IMR-90 (cell line): ENCODE measurements at regions not wholly inside any gene's neighbourhood (a gene's known extent, or its start where the extent isn't known, plus 50 kb on each side); places are given as distances from the start of the nearest gene placed in this dataset.

ENCODE experiments used
- ATAC-seq: fragments of 200-7000 bp; cut with Tn5 transposase; 2 replicates; pipeline ENCODE4 v1.9.1; 2020; ENCODE audit warnings: low read depth, mild to moderate bottlenecking, moderate library complexity
- BruUV-seq: library from RNA; stranded (reverse); fragments of 400-500 nt; replicated peaks from 2 replicates; lab custom pipeline; 2021; lab: Mats Ljungman, UMichigan
- CTCF ChIA-PET: fragments of 300-600 bp; formaldehyde crosslinking; extraction: SDS; loops from one replicate; lab custom pipeline; 2021; ENCODE audit warnings: antibody characterized with exemption; lab: Yijun Ruan, JAX
- POLR2A ChIA-PET: fragments of 300-600 bp; sonication (Branson Sonifier 250); formaldehyde crosslinking; loops from one replicate; lab custom pipeline; 2022; ENCODE audit warnings: antibody characterized with exemption; ENCODE audit not compliant: unreplicated experiment; lab: Charles Lee
- DNase-seq: peaks from one replicate; pipeline ENCODE4 v3.0.0; 2013
- H2AFZ ChIP-seq: replicated peaks from 2 replicates; pipeline ENCODE3; 2013; ENCODE audit warnings: low read length, mild to moderate bottlenecking; ENCODE audit not compliant: poor library complexity
- H2AK5ac ChIP-seq: 2 replicates; pipeline ENCODE4 v1.6.1; 2013; ENCODE audit warnings: low read depth, low read length, inconsistent platforms
- H2AK9ac ChIP-seq: replicated peaks from 2 replicates; pipeline ENCODE3; 2013; ENCODE audit warnings: mild to moderate bottlenecking, low read depth, low read length, moderate library complexity; ENCODE audit not compliant: poor library complexity
- H2BK120ac ChIP-seq: 2 replicates; pipeline ENCODE4 v1.6.1; 2013; ENCODE audit warnings: low read depth, low read length, inconsistent platforms
- H2BK15ac ChIP-seq: 3 replicates; pipeline ENCODE4 v1.6.1; 2013; ENCODE audit warnings: low read depth, low read length, inconsistent platforms
- H2BK20ac ChIP-seq: 2 replicates; pipeline ENCODE4 v1.6.1; 2013; ENCODE audit warnings: low read depth, mild to moderate bottlenecking, inconsistent platforms, low read length, moderate library complexity
- H2BK5ac ChIP-seq: 2 replicates; pipeline ENCODE4 v1.6.1; 2013; ENCODE audit warnings: mild to moderate bottlenecking, low read depth, low read length, inconsistent platforms; ENCODE audit not compliant: poor library complexity, severe bottlenecking
- H3K14ac ChIP-seq: replicated peaks from 2 replicates; pipeline ENCODE4 v1.6.1; 2013; ENCODE audit warnings: low read depth, low read length, inconsistent platforms
- H3K18ac ChIP-seq: 2 replicates; pipeline ENCODE4 v1.6.1; 2013; ENCODE audit warnings: low read depth, low read length, control low read depth
- H3K23ac ChIP-seq: 2 replicates; pipeline ENCODE4 v1.6.1; 2013; ENCODE audit warnings: low read depth, low read length, inconsistent platforms
- H3K27ac ChIP-seq: 2 replicates; pipeline ENCODE4 v1.5.1; 2013; ENCODE audit warnings: mild to moderate bottlenecking, control low read depth, low read length; ENCODE audit not compliant: insufficient read depth
- H3K27me3 ChIP-seq: 2 replicates; pipeline ENCODE4 v1.6.1; 2013; ENCODE audit warnings: low read length; ENCODE audit not compliant: control insufficient read depth, insufficient read depth
- H3K36me3 ChIP-seq: 2 replicates; pipeline ENCODE4 v1.6.1; 2013; ENCODE audit warnings: low read length, mixed read lengths; ENCODE audit not compliant: control insufficient read depth, insufficient read depth
- H3K4ac ChIP-seq: 2 replicates; pipeline ENCODE4 v1.6.1; 2013; ENCODE audit warnings: low read depth, low read length, inconsistent platforms
- H3K4me1 ChIP-seq: 2 replicates; pipeline ENCODE4 v1.6.1; 2013; ENCODE audit warnings: low read length, mixed read lengths; ENCODE audit not compliant: control insufficient read depth, insufficient read depth
- H3K4me2 ChIP-seq: 2 replicates; pipeline ENCODE4 v1.6.1; 2013; ENCODE audit warnings: low read depth, mild to moderate bottlenecking, control low read depth, low read length, moderate library complexity
- H3K4me3 ChIP-seq: 2 replicates; pipeline ENCODE4 v1.5.1; 2013; ENCODE audit warnings: low read depth, mild to moderate bottlenecking, control low read depth, low read length, moderate library complexity; ENCODE audit not compliant: insufficient read depth
- H3K56ac ChIP-seq: 2 replicates; pipeline ENCODE4 v1.6.1; 2013; ENCODE audit warnings: low read length, inconsistent platforms; ENCODE audit not compliant: insufficient read depth; ENCODE audit errors: extremely low read depth
- H3K79me1 ChIP-seq, 2 experiments: 2 replicates each; pipeline ENCODE4 v1.6.1; 2013; ENCODE audit warnings: low read length in 2 of 2, inconsistent platforms in 1 of 2, low read depth in 1 of 2
- H3K9ac ChIP-seq: 2 replicates; pipeline ENCODE4 v1.6.1; 2013; ENCODE audit warnings: low read depth, low read length, control low read depth
- H3K9me1 ChIP-seq: 2 replicates; pipeline ENCODE4 v1.6.1; 2013; ENCODE audit warnings: low read length, inconsistent platforms; ENCODE audit not compliant: insufficient read depth
- H3K9me3 ChIP-seq: 2 replicates; pipeline ENCODE4 v1.6.1; 2013; ENCODE audit warnings: low read length; ENCODE audit not compliant: control insufficient read depth, insufficient read depth
- H4K20me1 ChIP-seq: 2 replicates; pipeline ENCODE4 v1.6.1; 2013; ENCODE audit warnings: low read length, inconsistent platforms; ENCODE audit not compliant: insufficient read depth
- H4K5ac ChIP-seq: 2 replicates; pipeline ENCODE4 v1.6.1; 2013; ENCODE audit warnings: mild to moderate bottlenecking, low read depth, low read length, control low read depth
- H4K8ac ChIP-seq, 2 experiments: 2 replicates each; pipeline ENCODE4 v1.6.1; 2013; ENCODE audit warnings: low read depth in 2 of 2, low read length in 2 of 2, control low read depth in 1 of 2, inconsistent platforms in 1 of 2
- H4K91ac ChIP-seq: 2 replicates; pipeline ENCODE4 v1.6.1; 2013; ENCODE audit warnings: low read depth, low read length, inconsistent platforms; ENCODE audit not compliant: insufficient read depth
- CHD1 ChIP-seq: IDR thresholded peaks from 2 replicates; pipeline ENCODE4 v1.6.1; 2012; ENCODE audit warnings: low read depth, low read length, improper control_type of control experiment
- CTCF ChIP-seq: conservative IDR thresholded peaks from 2 replicates; pipeline ENCODE4 v1.5.1; 2012; ENCODE audit warnings: mild to moderate bottlenecking, low read depth, low read length, improper control_type of control experiment
- MAZ ChIP-seq: IDR thresholded peaks from 2 replicates; pipeline ENCODE4 v1.6.1; 2012; ENCODE audit warnings: low read depth, mild to moderate bottlenecking, low read length, improper control_type of control experiment, moderate library complexity, borderline replicate concordance
- NFE2L2 ChIP-seq: fragments of 150-350 bp; IDR thresholded peaks from 2 replicates; pipeline ENCODE4 v1.6.1; 2016; ENCODE audit warnings: low read depth, mild to moderate bottlenecking, low read length
- RCOR1 ChIP-seq: IDR thresholded peaks from 2 replicates; pipeline ENCODE4 v1.6.1; 2012; ENCODE audit warnings: mild to moderate bottlenecking, low read length, improper control_type of control experiment; ENCODE audit not compliant: insufficient replicate concordance
- USF2 ChIP-seq: fragments of 150-350 bp; IDR thresholded peaks from 2 replicates; pipeline ENCODE4 v1.6.1; 2017; ENCODE audit warnings: mild to moderate bottlenecking, antibody characterized with exemption, low read length, low read depth
- WGBS, 2 experiments: methylation state at CpG; one replicate each; pipeline versions ENCODE4 v1.1.5 to v1.1.7; 2013; ENCODE audit warnings: missing lambda C conversion rate in 2 of 2; ENCODE audit not compliant: insufficient read length in 1 of 2; ENCODE audit errors: extremely low coverage in 2 of 2; 5-methylcytosine and 5-hydroxymethylcytosine counted together
- dilution Hi-C: fragments of 300-500 bp; cut with HindIII; formaldehyde crosslinking; loops from one replicate; pipeline ENCODE4 v1.14.3; 2018; ENCODE audit warnings: low sequenced_read_pairs; ENCODE audit not compliant: unreplicated experiment
- in situ Hi-C: fragments of 300-500 bp; cut with MboI; formaldehyde crosslinking; loops from 3 replicates; pipeline ENCODE4 v1.14.3; 2019; ENCODE audit warnings: low sequenced_read_pairs, inconsistent platforms, mixed read lengths
- intact Hi-C: fragments of 100-400 bp; cut with micrococcal nuclease; formaldehyde crosslinking; loops from 2 replicates; pipeline ENCODE4 v1.10.0; 2022

GRCh38 chr2:57049273-57049672 lies 865.5 kb downstream of the CCDC85A start:
- H2BK5ac ChIP-seq: no peak overlapping the region
- H2AFZ ChIP-seq: no peak overlapping the region
- H3K9me3 ChIP-seq: no peaks in the 10 kb centered on the region
- H3K79me1 ChIP-seq: no peaks in the 10 kb centered on the region
- H3K4ac ChIP-seq: no peak overlapping the region
- BruUV-seq: no TSS peak
- no peak overlapping the region for H2BK20ac ChIP-seq
- H3K23ac ChIP-seq: no peak overlapping the region
- H2AK5ac ChIP-seq: no peak overlapping the region
- ChIA-PET POLR2A (no interaction called here), CTCF (no interaction called here)
- no peaks in the 10 kb centered on the region for H3K4me1 ChIP-seq
- H3K4me2 ChIP-seq: no peak overlapping the region
- H3K14ac ChIP-seq: no peak overlapping the region
- no peak overlapping the region for H3K56ac ChIP-seq
- no peak overlapping the region for H2BK120ac ChIP-seq
- intact Hi-C loops (no loop called here), in situ Hi-C loops (no loop called here), dilution Hi-C loops (no loop called here)
- no peak overlapping the region for H3K18ac ChIP-seq
- no peak overlapping the region for H4K8ac ChIP-seq
- DNase-seq (no peak), ATAC-seq (no peak)
- H3K4me3 ChIP-seq: no peak overlapping the region
- no peaks in the 10 kb centered on the region for H3K36me3 ChIP-seq
- WGBS, 2 experiments: no CpG with 5 or more reads among the region's 3 CpGs
- TF ChIP-seq NFE2L2: no peak
- no peak for TF ChIP-seq USF2
- TF ChIP-seq CTCF: no peak
- no peak for TF ChIP-seq RCOR1
- no peak for TF ChIP-seq CHD1
- no peak for TF ChIP-seq MAZ
- no peak overlapping the region for H3K9ac ChIP-seq
- no peak overlapping the region for H2BK15ac ChIP-seq
- no peak overlapping the region for H4K91ac ChIP-seq
- no peaks in the 10 kb centered on the region for H3K27me3 ChIP-seq
- no peak overlapping the region for H4K5ac ChIP-seq
- no peak overlapping the region for H2AK9ac ChIP-seq
- no peaks in the 10 kb centered on the region for H3K9me1 ChIP-seq
- no peaks in the 10 kb centered on the region for H4K20me1 ChIP-seq
- H3K27ac ChIP-seq: no peak overlapping the region
